GM19035 (cell line): ENCODE measurements at regions not wholly inside any gene's neighbourhood (a gene's known extent, or its start where the extent isn't known, plus 50 kb on each side); places are given as distances from the start of the nearest gene placed in this dataset.
"Not testable (repeated sequence)": the region's sequence is repeated elsewhere in the genome, so short reads cannot be mapped to it uniquely, and the experiment has no call there.

Experiments
- ATAC-seq: cut with Tn5 transposase; IDR thresholded peaks from one replicate; pipeline ENCODE4 v1.9.1; 2021; ENCODE audit not compliant: unreplicated experiment

DNA sequence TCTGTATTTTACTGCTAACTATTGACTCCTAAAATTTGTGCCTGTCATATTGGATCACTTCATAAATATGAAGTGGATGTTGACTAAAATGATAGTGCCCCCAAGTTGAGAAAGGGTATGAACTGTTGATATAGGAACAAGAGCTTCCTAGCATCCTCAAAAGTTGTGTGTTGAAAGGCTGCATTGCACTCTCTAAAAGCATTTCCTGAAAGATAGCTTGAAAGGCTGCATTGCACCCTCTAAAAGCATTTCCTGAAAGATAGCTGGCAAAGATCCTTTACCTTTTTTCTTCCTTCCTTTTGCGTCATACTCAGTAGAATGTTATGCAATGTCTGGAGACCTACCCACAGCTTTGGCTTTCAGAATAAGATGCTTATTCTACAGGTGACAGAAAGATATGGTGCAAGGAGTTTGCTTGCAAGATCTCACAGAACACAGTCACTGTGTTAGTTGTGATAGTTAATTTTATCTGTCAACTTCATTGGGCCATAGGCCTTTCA, 274.6 kb upstream of the GALNTL6 start:
- ATAC-seq, result no peak

DNA sequence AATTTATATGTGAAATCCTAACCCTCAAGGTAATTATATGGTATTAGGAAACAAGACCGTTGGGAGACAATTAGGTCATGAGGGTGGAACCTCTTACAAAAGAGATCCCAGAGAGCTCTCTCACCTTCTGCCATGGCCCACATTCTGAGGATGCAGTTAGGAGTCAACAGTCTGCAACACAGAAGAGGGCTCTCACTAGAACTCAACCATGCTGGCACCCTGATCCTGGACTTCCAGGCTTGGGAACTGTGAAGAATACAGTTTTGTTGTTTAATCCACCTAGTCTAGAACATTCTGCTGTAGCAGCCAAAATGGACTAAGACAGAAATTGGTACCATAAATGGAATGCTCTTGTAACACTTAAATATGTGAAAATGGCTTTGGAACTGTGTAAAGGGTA, 278.8 kb upstream of the GALNTL6 start:
- no peak for ATAC-seq

DNA sequence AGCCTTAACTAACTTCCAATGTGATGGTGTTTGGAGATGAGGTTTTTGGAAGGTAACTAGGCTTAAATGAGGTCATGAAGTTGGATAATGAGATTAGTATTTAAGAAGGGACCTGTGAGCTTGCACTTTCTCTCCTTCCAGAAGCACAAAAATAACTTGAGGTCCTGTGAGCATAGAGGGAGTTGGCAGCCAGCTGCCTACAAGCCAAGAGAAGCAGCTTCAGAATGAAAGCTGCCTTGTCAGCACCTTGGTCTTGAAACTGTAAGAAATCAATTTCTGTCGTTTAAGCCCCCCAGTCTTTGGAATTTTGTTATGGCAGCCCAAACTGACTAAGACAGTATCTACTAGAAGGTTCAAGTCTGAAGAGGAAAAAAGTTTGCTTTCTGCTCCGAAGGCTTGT, 280.2 kb upstream of the GALNTL6 start:
- no peak for ATAC-seq

DNA sequence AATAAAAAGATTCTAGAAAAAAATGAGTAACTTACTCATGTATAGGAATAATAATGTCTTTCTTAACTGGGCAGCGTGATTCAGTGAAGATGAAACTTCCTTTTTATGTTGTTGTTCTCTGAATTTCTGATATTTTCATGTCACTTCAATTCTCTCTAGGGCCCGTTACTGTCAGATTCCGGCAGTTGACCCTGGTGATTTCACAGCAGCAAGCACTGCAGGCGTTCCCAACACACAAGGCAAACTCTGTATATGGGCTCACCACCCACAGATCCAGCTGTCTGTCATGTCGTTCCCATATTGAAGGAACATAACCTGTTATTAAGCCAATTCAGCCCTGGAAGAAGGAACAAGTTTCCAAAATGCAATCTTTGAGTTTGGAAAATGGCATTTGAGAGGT, 288.3 kb upstream of the GALNTL6 start:
- no peak for ATAC-seq

DNA sequence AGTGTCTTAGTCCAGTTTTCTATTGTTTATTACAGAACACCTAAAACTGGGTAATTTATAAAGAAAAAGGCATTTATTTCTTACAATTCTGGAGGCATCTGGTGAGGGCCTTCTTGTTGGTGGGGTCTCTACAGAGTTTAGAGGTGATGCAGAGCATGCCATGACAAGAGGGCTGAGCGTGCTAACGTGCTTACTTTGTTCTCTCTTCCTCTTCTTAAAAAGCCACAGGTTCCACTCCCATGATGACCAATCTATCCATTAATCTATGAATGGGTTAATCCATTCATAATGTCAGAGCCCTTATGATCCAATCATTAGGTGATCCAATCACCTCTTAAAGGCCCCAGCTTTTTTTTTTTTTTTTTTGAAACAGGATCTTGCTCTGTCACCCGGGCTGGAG, 291.5 kb upstream of the GALNTL6 start:
- no peak for ATAC-seq

DNA sequence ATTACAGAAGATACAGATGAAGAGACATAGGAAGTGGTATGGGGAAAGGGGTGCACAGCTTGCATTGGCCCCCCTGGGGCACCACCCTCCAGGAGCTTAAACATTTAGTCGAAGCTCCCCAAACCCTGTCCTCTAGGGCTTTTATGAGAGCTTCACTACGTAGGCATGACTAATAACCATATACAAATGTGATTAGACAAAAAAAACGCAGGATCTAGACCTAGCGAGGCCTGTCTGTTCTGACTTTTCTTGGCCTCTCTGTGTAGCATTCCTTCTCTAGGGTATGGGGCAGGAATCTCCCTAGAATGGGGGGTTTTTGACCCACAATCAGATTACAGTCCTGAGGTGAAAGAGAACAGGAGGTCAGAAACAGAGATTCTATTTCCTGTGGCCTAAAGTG, 293.7 kb upstream of the GALNTL6 start:
- no peak for ATAC-seq

DNA sequence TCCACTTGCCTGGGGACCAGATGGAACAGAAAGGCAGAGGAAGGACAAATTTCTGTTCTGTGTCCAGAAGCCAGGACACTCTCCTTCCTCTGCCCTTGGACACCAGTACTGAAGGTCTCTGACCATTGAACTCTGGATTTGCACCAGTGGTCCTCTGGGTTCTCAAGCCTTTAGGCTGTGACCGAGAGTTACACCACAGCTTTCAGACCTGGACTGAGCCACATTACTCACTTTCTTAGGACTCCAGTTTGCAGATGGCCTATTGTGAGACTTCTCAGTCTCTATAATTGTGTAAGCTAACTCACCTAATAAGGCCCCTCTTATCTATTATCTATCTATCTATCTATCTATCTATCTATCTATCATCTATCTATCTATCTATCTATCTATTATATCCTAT, 295.3 kb upstream of the GALNTL6 start:
- no peak for ATAC-seq

DNA sequence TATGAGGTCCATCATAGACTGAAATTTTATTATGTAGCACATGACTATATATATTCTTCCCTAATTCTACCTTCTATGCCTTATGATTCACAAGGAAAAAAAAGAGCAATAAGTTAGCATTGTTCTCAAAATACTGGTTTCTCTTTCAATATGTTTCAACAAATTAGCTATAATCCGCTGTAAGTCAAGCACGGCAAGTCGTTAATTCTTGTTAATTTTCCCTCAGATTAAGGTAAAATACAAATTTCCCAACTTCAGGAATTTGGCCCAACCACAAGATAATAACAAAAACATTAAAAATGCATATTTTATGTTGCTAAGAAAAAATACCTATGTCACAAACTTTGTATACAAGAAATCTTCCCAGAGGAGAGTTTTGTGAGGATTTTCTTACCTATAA, 296.5 kb upstream of the GALNTL6 start:
- ATAC-seq, result no peak

DNA sequence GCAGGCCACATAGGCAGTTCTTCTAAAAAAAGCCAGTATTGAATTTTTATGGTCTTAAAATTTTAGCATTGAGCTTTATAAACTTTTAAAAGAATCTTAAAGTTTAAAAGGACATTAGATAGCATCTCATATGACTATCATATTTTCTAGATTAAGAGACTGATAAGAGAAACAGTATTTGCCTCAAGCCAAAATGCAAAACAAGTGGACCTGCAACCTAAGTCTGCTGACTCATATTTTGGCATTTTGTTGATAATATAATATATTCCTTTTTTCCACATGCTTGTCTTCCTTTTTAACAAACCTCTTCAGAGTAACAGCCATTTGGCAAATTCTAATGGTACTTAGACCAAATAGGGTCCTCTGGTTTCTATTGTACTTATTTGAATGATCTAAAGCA, 328.5 kb upstream of the GALNTL6 start:
- ATAC-seq, result no peak

DNA sequence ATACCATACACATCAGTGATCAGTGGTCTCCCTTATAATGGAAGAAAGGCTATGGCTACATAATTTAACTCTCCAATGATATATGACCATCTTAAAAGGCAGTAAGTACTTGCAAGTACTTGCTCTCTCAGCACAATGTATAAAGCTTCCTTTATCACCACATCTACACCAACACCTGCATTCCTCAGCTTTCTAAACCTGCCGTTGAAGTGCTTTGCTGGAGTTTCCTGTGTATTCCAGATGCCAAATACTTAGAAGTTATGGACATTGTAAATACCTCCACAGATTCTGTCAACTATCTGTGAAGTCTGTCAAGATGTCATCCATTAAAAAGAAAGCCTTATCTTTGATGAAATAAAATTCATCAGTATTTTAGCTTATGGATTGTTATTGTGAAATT, 335.0 kb upstream of the GALNTL6 start:
- no peak for ATAC-seq

DNA sequence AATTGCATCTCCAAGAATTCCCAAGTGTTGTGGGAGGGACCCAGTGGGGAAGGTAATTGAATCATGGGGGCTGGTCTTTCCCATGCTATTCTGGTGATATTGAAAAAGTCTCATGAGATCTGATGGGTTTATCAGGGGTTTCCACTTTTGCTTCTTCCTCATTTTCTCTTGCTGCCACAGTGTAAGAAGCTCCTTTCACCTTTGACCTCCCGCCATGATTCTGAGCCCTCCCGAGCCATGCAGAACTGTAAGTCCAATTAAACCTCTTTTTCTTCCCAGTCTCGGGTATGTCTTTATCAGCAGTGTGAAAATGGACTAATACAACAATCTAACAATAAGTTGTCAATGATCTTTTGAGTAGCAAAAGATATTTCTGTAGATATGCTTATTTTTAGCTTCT, 338.1 kb upstream of the GALNTL6 start:
- not testable (repeated sequence) for ATAC-seq

DNA sequence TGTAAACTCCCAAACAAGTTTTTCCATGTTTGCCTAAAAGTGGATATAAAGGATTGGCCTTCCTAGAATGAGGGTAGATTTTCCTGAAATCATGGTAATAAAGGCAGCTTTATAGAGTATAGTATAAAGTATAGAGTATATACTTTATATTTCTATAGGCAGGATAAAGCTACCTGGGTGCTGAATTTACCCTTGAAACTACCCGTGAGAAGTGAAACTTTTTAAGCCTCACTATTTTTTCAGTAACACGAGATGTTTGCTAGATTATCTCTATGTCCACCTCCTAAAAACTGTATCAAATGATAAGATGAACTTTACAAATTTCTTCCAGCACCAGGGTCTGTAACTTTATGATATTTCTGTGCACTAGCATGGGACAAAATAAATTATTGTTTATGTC, 340.0 kb upstream of the GALNTL6 start:
- no peak for ATAC-seq

DNA sequence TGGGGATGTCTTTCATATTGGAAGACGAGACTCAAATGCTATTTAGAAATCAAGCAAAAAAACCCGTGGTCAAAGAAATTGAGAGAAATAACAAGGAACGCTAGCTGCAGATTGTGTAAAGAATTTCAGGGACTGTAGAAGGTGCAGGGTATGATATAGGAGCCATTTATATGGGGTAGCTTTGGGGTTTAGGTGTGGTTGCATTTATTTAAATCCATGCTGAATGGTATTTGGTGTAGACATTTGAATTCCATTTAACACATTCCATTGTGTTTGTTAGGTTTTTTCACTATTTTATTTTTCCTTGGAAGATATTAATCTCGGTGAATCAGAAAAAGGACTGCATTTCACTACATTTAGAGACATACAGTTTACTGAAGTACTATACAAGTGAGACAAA, 341.0 kb upstream of the GALNTL6 start:
- ATAC-seq, result no peak

DNA sequence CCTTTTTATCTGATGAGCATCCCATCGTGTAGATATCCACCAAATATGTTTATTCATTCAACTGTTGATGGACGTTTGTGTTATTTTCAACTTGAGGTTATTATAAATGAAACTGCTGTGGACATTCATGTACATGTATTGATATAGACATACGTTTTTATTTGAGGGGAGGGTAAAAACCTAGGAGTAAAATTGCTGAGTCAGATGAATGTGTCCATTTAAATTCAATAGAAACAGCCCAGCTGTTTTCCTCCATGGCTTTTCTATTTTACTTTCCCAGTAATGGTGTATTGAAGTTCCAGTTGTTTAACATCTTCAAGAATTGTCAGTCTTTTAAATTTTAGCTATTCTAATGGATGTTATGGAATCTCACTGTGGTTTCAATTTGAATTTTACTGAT, 348.7 kb upstream of the GALNTL6 start:
- ATAC-seq, result no peak

DNA sequence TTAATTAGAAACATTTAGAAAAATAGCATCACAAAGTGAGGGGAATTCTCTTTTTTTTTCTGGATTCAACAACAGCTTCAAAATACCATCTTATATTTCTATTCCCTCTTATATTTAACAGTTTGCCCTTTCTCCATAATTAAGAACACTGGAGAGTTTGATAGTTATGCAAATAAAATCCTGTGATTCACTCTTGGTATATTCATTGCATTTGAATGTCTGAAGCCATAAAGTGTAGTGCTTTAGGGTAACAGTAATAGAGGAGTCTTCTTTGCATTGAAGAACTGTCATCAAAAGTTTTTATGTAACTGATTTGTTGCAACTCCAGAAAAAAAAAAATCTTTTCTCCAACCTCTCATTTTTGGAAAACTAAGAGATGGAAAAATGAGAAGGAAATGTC, 352.0 kb upstream of the GALNTL6 start:
- no peak for ATAC-seq

DNA sequence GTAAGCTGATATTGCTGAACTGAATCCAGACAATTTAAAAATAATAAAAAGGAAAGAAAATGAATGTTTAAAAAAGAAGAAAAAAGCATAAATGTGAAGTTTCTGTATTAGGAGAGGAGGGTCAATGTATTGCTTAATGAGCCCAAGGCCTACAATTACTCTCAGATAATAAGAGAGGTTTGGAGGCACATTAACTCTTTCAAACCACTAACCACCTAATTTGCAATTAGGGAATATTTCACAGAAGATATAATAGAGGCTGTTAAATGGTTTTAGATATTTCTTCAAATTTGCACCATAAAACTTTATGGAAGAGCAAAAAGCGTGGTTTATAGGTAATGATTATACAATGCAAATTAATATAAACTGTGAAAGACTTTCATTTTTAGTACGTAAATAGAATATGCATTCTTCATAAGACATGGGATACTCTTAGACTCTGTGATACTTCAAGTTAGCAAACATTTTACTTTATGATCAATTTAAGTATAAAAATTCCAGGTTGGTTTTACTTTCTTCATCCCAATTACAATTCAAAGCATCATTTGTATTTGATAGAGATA, 364.2 kb upstream of the GALNTL6 start:
- no peak for ATAC-seq

DNA sequence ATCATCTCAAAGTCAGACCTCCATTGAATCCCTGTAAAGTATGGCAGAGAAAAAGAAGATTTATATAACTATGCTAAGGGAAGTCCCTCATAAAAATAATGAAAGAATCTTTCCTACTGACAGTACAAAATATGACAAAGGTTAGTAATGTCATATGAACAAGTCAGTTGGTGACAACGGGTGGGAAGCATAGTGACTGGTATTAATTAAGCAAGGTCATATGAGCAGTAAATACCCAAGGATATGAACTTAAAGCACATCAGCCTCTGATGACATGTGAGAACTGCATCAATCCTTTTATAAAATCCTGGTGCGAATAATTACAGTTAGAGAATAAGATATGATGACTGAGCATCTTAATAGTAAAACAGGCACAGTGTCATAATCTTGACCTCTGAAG, 364.8 kb upstream of the GALNTL6 start:
- ATAC-seq, result no peak

DNA sequence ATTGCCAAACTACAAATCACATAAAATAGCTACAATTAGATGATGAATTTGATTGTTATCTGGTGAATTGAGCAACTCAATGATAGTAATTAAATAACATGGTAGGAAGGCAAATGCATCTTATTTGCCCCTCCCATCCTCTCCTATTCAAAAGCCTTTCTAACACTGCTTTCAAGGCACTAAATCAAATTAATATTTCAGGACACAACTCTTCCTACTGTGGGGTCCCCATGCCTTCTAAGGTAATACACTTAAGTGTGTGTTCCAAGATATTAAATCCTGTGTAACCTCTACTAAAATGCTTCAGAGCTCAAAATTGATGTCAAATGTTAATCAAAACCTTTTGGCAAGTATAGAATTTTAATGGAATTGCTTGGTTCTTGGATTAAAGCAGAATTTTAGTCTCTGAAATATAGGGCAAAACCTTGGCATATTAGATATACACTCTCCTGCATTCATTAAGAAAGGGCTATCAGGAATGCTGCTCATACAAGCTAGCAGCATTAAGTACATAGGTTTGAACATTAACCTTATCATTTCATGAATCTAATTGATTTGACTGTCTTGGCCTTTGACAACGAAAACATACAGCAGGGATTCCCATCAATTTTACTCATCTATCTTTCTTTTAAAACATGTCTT, 371.8 kb upstream of the GALNTL6 start:
- no peak for ATAC-seq

DNA sequence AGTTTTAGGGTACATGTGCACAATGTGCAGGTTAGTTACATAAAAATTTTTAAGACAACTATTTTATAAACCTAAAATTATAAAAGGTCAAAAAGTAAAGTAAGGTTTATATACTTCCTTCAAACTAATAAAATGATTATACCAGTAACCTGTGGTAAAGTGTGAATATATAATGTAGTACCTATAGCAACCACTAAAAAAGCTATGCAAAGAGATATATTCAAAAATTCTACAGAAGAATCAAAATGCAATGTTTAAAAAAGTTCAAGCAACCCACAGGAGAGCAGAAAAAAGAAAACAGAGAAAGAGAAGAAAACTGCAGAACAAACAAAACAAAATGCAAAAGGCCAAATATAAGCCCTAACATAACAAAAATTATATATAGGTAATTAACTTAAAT, 379.5 kb upstream of the GALNTL6 start:
- no peak for ATAC-seq

DNA sequence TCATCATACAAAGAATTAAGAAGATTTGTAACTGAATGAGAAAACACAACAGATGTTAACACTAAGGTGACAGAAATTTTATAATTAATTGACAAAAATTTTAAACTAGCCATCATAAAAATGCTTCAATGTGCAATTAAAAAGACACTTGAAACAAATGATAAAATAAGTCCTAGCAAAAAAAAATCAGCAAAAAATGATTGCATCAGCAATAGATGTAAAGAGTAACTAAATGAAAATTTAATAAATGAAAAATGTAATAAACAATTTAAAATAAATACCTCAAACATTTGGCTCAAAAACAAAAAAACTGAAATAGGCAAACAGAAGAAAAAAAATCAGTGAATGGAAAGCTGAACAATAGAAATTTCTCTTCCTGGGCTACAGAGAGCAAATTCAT, 380.7 kb upstream of the GALNTL6 start:
- no peak for ATAC-seq

DNA sequence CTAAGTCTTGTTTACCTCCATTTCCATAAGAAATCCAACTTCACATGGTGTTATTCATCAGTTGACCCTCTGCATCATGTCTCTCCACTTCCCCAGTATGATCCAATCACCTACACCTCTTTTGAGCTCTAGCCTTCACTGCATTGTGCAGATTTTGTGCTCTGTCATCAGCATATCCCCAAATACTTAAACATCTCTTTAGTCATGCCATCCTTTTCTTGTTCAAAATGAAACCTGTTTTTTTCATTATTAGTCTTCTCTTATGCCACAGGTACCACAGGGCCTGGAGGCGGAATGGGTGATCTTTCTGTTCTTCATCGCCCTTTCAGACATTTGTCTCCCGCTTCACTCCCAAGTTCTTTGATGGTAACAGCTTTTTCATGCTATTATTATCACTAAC, 382.7 kb upstream of the GALNTL6 start:
- ATAC-seq, result no peak

DNA sequence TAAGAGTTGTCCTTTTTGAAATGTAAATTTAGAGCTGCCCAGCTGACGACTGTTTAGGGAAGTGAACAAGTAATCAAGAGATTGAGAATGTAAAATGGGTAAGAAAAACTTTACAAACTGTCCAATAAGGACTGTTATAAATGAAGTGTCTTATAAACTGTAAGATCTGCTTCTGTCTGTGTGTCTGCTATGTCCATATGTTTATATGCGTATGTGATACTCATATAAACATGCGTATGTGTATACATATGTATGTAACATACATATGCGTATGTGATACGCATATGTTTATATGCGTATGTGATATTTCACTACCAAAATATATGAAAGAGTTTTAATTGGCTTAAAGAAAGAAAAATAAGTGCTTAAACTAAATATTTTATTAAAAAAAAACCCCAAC, 416.0 kb upstream of the GALNTL6 start:
- no peak for ATAC-seq

DNA sequence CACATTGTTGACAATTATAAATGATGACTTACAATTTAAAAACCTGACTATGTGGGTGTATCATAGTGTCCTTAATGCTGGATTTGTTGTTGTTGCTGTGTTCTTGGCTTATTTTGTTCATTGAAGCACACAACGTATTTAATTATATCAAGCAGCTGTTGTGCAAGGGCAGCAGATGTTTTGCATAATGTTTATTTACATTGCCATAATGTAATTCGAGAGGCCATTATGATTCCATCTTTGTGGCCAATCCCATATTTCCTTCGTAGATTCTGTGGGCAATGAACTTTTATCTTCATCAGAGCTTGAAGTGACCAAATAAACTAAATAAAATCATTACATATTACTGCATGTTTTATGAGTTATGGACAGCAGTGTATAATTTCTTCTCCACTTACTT, 422.6 kb upstream of the GALNTL6 start:
- ATAC-seq, result no peak
